HG03342 (cell line): ENCODE measurements at regions not wholly inside any gene's neighbourhood (a gene's known extent, or its start where the extent isn't known, plus 50 kb on each side); places are given as distances from the start of the nearest gene placed in this dataset.
"Not testable (repeated sequence)": the region's sequence is repeated elsewhere in the genome, so short reads cannot be mapped to it uniquely, and the experiment has no call there.

Experiments
- ATAC-seq: cut with Tn5 transposase; IDR thresholded peaks from one replicate; pipeline ENCODE4 v1.9.1; 2021; ENCODE audit warnings: mild to moderate bottlenecking, moderate library complexity; ENCODE audit not compliant: unreplicated experiment

DNA sequence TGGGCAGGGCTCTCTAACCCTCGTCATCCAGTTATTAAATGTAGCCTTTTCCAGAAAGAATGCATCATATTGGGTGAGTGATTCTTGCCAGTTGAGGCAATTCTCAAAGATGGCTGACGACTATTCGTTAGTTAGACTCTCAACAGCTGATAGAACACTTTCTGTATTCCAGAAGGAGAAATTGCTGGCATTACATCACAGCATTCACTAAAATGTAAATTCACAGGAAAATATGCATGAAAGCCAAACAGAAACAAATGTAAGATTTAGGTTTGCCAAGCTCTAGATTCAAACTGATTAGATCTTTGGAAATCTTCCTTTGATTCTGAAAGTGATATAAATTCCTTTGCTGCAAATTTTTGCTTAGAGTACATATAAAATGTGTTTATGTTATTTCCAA, 1501.0 kb downstream of the SI start:
- ATAC-seq, result no peak

DNA sequence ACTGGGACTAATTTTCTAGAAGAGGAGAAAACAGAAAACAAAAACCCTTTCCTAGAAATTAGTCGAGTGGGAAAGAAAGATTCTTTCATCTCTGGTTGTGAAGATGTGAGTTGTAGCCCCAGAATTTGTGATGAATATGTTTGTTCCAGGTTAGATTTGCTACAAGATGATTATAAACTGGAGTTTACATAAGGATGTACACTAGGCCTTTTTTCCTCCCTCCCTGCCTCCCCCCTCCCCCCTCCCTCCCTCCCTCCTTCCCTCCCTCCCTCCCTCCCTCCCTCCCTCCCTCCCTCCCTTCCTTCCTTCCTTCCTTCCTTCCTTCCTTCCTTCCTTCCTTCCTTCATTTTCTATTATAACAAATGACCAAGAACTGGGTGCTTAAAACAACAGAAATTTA, 1502.0 kb downstream of the SI start:
- ATAC-seq, result no peak

GRCh38 chr3:163573324-163573723, 1505.0 kb downstream of the SI start:
- ATAC-seq, result no peak

DNA sequence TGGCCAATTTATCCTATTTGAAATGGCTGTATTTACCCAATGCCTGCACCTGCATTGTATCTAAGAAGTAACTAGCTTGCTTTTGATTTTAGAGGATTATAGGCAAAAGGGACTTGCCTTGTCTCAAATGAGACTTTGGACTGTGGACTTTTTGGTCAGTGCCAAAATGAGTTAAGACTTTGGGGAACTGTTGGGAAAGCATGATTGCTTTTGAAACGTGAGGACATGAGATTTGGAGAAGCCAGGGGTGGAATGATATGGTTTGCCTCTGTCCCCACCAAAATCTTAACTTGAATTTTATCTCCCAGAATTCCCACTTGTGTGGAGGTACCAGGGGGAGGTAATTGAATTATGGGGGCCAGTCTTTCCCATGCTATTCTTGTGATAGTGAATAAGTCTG, 1505.4 kb downstream of the SI start:
- no peak for ATAC-seq

- ATAC-seq, result no peak
Measured at GRCh38 chr3:163563485-163563884, 1514.8 kb downstream of the SI start.

- ATAC-seq, result no peak
Measured at GRCh38 chr3:163562625-163563024, 1515.7 kb downstream of the SI start.

DNA sequence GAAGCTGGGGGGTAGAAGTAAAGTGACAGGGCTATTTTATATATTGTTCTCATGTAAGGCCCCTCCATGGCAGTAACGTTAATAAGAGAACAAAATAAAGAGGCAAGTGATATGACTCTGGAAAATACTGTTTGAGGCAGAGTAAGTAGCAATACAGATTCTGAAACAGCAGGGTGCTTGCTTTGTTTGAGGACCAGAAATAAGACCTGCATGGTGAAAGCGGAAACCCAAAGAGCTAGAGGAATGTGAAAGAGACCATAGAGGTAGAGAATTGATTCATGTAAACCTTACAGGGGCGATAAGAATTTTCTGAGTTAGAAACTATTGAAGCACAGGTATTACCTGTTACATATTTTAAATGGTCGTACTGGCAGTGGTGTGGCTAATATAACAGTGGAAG, 1517.1 kb downstream of the SI start:
- no peak for ATAC-seq

DNA sequence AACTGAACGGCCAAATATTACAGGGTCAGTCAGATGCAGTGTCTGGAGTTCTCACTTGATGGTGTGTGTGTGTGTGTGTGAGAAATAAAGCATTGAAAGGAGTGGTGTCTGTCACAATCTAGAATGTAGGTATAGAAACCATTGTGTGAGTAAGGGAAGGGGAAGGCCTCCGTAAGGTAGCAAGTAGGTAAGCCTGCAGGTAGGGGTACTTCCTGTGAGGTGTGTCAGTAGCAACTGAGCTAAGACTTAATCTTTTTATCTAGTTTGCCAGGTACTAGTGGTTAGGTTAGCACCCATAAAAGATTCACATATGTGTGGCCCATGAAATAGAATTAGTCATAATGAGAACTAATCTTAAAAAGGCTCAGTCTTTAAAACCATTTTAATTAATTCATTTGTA, 1517.8 kb downstream of the SI start:
- ATAC-seq, result no peak

- no peak for ATAC-seq
Measured at GRCh38 chr3:163556813-163557523, 1521.3 kb downstream of the SI start.

DNA sequence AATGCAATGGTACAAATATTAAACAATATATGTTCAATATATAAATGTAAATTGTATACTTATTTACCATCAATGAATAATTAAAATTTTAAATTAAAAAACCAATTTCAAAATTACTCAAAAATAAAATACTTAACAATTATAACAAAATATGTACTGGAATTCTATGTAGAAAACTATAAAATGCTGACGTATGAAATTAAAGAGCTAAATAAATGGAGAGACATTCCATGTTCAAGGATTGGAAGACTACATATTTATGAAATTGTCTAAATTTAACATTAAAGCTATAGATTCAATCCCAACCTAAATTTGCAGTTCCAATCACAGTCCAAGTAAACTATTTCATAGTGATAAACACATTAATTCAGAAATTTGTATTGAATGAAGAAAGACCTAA, 1522.4 kb downstream of the SI start:
- no peak for ATAC-seq

- no peak for ATAC-seq
Measured at GRCh38 chr3:163552659-163552966, 1525.7 kb downstream of the SI start.

- ATAC-seq, result not testable (repeated sequence)
Measured at GRCh38 chr3:163551915-163552658, 1526.2 kb downstream of the SI start.

DNA sequence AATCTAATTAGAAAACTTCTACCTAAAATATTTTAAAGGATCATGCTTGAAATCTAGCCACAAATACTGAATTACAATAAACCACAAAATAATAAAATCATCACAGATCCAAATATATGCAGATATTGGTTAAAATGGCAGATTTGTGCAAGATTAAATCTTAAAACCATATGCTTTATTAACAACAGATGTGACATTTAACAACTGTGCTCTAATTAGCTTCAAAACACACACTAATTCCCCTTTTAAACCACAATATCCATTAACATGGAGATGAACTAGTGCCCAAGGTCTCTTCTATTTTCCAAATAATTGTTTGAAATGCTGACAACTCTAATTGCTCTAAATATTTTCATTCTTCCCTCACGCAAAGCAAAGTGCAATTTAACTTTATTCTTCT, 1530.3 kb downstream of the SI start:
- no peak for ATAC-seq

GRCh38 chr3:163547014-163547685, 1531.1 kb downstream of the SI start:
- ATAC-seq, result no peak

GRCh38 chr3:163543662-163544061, 1534.6 kb downstream of the SI start:
- ATAC-seq, result no peak

- no peak for ATAC-seq
Measured at GRCh38 chr3:163541629-163542028, 1536.7 kb downstream of the SI start.

DNA sequence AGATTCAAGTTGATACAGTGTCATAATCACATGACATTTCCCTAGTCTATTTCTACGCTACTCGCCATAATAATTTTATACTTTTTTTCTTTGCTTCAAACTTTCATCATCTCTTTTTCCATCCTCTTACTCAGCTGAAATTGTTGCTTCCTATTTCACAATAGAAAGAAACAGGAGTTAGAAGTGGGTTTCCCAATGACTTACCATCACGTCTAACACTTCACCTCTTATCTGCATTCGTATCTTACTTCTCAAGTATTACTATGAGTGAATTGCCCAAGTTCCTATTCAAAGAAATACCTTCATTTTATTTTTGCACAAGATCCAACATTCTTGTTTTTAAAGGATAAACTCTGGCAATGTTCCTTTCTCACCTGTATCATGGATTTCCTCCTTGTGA, 1539.9 kb downstream of the SI start:
- no peak for ATAC-seq

DNA sequence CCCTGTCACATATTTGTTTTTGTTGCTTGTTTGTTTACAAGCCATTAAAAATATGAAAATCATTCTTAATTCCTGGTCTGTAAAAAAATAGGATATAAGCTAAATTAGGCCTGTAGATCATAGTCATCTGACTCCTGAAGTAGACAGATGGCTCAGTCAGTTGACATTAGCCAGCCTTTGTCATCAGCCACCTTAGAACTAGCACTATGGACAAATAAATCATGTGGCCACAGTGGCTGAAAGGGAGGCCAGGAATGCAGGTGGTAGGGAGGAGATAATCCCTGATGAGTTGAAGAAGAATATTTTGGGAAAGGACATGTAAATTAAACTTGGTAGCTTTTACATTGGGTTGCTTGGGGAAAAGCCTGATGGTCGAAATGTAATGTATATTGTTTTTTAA, 1544.9 kb downstream of the SI start:
- ATAC-seq, result no peak

GRCh38 chr3:163523375-163523774, 1554.9 kb downstream of the SI start:
- no peak for ATAC-seq

DNA sequence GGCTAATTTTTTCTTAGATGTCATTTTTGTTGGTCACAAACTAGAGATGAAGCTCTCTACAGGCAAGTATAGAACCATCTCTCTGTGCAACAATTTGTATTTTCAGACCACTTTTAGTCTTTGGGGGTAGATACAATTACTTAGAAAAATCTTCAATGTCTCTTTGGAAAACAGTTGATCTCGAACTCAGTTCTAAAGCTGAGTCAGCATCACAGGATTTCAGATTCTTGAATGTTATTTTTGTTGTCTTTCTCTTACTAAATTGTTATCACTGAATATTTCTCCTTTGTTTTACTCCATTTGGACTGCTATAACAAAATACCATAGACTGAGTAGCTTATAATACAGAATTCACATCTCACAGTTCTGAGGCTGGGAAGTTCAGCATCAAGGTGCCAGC, 1557.0 kb downstream of the SI start:
- no peak for ATAC-seq

- no peak for ATAC-seq
Measured at GRCh38 chr3:163518065-163518464, 1560.2 kb downstream of the SI start.

DNA sequence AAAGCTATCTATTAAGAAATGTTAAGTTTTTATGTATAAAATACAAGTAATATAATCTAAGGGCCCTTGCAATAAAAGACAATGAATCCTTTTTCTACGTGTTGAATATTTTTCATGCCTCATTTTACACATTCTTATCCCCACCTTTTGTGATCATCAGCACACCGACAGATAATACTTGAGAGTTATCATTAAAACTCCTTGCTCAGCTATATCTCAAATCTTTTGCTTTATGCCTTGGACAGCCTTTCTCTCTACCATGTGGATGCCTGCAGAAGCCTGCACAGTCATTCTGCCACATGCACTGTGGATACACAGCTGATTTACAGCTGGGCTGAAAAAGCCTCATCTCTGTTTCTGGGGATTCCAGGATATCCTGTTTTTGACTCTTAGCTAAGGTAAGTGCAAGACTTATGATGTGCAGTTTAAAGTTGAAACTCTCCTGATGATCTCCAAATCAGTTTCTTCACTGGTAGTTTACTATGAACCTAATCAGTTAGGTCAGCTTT, 1565.1 kb downstream of the SI start:
- ATAC-seq, result no peak
